ENCODE measurements at regions not wholly inside any gene's neighbourhood (a gene's known extent, or its start where the extent isn't known, plus 50 kb on each side); places are given as distances from the start of the nearest gene placed in this dataset.
A peak's percentile ranks its signal among the peaks of the same experiment; 100 is the strongest.

DNA sequence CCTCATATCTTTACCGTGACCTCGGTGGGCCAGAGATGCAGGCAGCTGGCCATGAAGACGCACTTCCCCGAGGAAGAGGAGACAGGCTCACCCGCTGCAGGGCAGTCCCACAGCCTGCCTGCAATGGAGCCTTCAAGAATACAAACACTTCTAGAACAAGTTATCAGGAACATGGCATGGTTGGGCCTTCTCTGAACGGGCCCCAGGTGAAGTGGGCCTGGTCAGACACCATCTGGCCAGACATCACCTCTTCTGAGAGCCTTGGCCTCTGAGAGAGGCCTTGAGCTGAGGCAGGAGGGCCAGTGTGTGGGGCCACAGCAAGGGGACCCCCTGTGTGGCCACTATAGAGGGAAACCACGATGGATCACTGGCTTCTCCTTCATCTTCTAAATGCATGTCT lies 112.4 kb upstream of the GDF10 start:
- CTCF ChIA-PET, result no interaction called here
- DNase-seq (no peak), ATAC-seq (no peak)
- H3K27me3 Mint-ChIP-seq, result no peaks in the 10 kb centered on the region
- POLR2A ChIA-PET, result no interaction called here
- no peak overlapping the region for H3K4me3 Mint-ChIP-seq
- H3K9me3 Mint-ChIP-seq (ENCODE audit: low read depth), result no peaks in the 10 kb centered on the region
- no peaks in the 10 kb centered on the region for H3K4me1 Mint-ChIP-seq
- H3K27ac Mint-ChIP-seq, result no peak overlapping the region
- intact Hi-C loops (cut with DNase I, micrococcal nuclease), result no loop called here
- no peaks in the 10 kb centered on the region for H3K36me3 Mint-ChIP-seq (ENCODE audit: low read depth)

DNA sequence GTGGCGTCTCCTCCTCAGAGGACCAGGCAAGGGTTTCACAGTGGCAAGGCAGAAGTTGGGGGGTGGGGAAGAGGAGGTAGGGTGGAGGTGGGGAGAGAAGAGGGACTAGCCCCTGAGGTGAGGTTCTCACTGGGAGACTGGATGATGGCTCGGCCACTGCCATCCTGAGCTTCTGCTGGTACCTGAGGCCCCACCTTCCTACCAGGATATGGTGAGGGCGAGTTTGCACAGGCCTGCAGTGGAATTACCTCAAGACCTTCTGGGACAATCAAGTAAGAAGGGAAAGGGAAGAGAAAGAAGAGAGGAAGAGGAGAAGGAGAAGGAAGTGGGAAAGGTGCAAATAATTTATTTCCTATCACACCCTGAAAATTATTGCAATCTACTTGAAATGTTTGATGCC lies 111.8 kb upstream of the GDF10 start:
- no peaks in the 10 kb centered on the region for H3K36me3 Mint-ChIP-seq (ENCODE audit: low read depth)
- no peaks in the 10 kb centered on the region for H3K9me3 Mint-ChIP-seq (ENCODE audit: low read depth)
- ChIA-PET CTCF (no interaction called here), POLR2A (no interaction called here)
- no peak for DNase-seq
- no peaks in the 10 kb centered on the region for H3K4me1 Mint-ChIP-seq
- H3K4me3 Mint-ChIP-seq, result no peak overlapping the region
- ATAC-seq, result no peak
- no peaks in the 10 kb centered on the region for H3K27me3 Mint-ChIP-seq
- no peak overlapping the region for H3K27ac Mint-ChIP-seq
- intact Hi-C loops (cut with DNase I, micrococcal nuclease), result no loop called here

DNA sequence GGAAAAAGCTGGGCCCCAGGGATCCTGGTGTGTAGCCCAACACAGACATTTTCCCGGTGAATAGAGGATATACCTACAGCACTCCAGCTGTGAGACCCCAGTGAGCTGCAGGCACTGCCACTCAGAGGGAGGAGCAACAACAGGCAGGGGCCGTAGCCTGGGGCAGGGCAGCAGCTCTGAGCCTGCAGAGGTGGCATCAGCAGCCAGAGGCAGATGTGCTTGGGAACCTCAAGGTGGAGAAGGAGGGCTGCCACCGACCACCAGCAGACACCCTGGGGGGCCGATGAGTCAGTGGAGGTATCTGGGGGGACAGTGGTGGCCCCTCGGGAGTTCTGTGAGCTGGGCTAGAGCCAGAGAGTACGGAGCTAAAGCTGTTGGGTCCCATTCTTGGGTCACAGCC lies 110.2 kb upstream of the GDF10 start:
- ChIA-PET POLR2A (no interaction called here), CTCF (no interaction called here)
- Mint-ChIP-seq H3K4me1 (peaks cover 3% of the 10 kb centered on the region), H3K4me3 (no peak overlapping the region), H3K36me3 (ENCODE audit: low read depth) (no peaks in the 10 kb centered on the region), H3K27ac (no peak overlapping the region), H3K27me3 (no peaks in the 10 kb centered on the region), H3K9me3 (ENCODE audit: low read depth) (no peaks in the 10 kb centered on the region)
- intact Hi-C loops (cut with DNase I, micrococcal nuclease), result no loop called here
- no peak for DNase-seq
- no peak for ATAC-seq

DNA sequence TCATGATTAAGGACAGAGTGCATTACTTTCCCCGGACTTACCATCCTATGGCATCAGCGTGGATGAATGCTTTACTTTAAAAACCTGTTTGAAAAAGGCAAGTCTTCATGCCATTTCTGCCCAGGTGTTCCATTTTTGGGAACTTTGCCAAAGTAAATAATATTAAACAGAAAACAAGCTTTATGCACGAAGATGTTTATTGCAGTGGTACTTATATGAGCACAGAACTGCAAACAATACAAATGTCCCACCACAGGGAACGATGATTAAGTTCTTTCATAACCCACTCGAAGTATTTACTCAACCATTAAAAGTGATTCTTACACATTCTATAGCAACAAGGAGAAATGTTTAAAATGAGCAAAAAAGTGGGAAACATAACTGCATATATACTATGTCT lies 109.7 kb upstream of the GDF10 start:
- no peaks in the 10 kb centered on the region for H3K27me3 Mint-ChIP-seq
- H3K9me3 Mint-ChIP-seq (ENCODE audit: low read depth), result no peaks in the 10 kb centered on the region
- peaks cover 8% of the 10 kb centered on the region for H3K4me1 Mint-ChIP-seq
- intact Hi-C loops (cut with DNase I, micrococcal nuclease), result no loop called here
- DNase-seq (no peak), ATAC-seq (no peak)
- ChIA-PET CTCF (no interaction called here), POLR2A (no interaction called here)
- H3K27ac Mint-ChIP-seq, result no peak overlapping the region
- no peaks in the 10 kb centered on the region for H3K36me3 Mint-ChIP-seq (ENCODE audit: low read depth)
- H3K4me3 Mint-ChIP-seq, result no peak overlapping the region

DNA sequence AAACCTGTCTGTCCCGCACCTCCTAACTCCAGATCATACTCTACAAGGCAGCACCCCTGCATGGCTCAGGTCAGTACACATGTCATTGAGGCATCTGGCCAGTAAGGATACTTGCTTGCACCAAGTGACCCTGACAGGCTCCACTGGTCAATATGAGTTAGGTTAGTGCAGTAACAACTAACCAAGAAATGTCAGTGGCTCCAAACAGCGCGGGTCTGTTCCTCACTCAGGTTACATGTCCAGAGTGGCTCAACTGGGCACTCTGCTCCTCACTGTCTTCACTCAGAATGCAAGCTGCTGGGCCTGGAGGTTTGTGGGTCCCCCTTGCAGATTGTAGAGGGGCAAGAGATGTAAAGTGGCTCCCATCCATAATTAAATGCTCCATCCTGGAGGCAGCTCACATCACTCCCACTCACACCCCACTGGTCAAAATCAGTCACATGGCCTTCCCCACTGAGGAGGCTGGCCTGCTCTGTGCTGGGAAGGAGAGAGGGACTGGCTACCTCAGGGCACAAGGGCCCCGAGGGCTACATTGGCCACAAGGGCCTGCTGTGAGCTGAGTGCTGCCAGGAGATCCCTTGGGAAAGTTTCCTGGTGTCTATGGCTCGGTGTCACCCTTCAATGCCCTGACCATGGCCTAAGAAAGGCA lies 109.1 kb upstream of the GDF10 start:
- POLR2A ChIA-PET, result interaction anchor here (0.7 kb wide), 1 partner anchor 9 kb away, joined by 4 read pairs; no protein-coding TSS in a partner anchor
- ATAC-seq (no peak), DNase-seq (no peak)
- CTCF ChIA-PET, result no interaction called here
- H3K27me3 Mint-ChIP-seq, result no peaks in the 10 kb centered on the region
- no peaks in the 10 kb centered on the region for H3K9me3 Mint-ChIP-seq (ENCODE audit: low read depth)
- intact Hi-C loops (cut with DNase I, micrococcal nuclease), result no loop called here
- H3K27ac Mint-ChIP-seq, result no peak overlapping the region
- no peak overlapping the region for H3K4me3 Mint-ChIP-seq
- peaks cover 14% of the 10 kb centered on the region for H3K4me1 Mint-ChIP-seq
- no peaks in the 10 kb centered on the region for H3K36me3 Mint-ChIP-seq (ENCODE audit: low read depth)

DNA sequence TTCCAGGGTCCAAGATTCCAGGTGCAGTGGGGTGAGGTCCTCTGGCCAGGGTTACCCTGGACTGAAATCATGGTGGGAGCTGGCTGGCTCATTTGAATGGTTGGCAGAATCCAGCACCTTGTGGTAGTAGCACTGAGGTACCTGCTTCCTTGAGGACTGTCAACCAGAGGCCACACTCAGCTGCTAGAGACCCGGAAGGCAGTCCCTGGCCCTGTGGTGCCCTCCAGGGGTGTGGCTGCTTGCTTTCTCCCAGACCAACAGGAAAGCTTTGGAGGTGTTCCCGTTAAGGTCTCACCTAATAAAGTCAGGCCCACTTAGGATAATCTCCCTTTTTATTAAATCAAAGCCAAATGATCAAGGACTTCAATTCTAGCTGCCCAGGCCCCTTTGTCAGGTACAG lies 107.7 kb upstream of the GDF10 start:
- CTCF ChIA-PET, result no interaction called here
- no peak for ATAC-seq

DNA sequence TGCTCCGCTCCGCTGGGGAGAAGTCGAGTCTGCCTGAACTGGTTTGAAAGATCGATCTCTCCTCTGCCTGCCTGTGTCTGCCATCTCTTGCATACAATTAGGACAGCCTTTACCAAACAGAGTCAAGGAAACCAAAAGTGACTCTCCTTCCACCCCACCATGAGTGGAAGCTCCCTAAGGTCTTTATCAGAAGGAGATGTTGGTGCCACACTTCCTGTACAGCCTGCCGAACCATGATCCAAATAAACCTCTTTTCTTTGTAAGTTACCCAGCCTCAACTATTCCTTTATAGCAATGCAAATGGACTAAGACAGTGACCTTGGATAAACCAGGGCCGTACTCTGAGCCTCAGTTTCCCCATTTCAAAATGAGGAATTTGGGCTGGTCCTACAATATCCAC lies 106.3 kb upstream of the GDF10 start:
- DNase-seq (no peak), ATAC-seq (no peak)
- ChIA-PET POLR2A (no interaction called here), CTCF (no interaction called here)
- H3K4me1 Mint-ChIP-seq, result peaks cover 15% of the 10 kb centered on the region
- H3K4me3 Mint-ChIP-seq, result no peak overlapping the region
- H3K27ac Mint-ChIP-seq, result no peak overlapping the region
- no peaks in the 10 kb centered on the region for H3K27me3 Mint-ChIP-seq
- H3K9me3 Mint-ChIP-seq (ENCODE audit: low read depth), result no peaks in the 10 kb centered on the region
- intact Hi-C loops (cut with DNase I, micrococcal nuclease), result no loop called here
- H3K36me3 Mint-ChIP-seq (ENCODE audit: low read depth), result no peaks in the 10 kb centered on the region

More for the DNA sequence above, 107.7 kb upstream of the GDF10 start:
- POLR2A ChIA-PET, result no interaction called here
- Mint-ChIP-seq H3K4me3 (no peak overlapping the region), H3K9me3 (ENCODE audit: low read depth) (no peaks in the 10 kb centered on the region), H3K36me3 (ENCODE audit: low read depth) (no peaks in the 10 kb centered on the region), H3K27me3 (no peaks in the 10 kb centered on the region), H3K4me1 (peaks cover 15% of the 10 kb centered on the region), H3K27ac (no peak overlapping the region)
- intact Hi-C loops (cut with DNase I, micrococcal nuclease), result no loop called here
- DNase-seq, result no peak

DNA sequence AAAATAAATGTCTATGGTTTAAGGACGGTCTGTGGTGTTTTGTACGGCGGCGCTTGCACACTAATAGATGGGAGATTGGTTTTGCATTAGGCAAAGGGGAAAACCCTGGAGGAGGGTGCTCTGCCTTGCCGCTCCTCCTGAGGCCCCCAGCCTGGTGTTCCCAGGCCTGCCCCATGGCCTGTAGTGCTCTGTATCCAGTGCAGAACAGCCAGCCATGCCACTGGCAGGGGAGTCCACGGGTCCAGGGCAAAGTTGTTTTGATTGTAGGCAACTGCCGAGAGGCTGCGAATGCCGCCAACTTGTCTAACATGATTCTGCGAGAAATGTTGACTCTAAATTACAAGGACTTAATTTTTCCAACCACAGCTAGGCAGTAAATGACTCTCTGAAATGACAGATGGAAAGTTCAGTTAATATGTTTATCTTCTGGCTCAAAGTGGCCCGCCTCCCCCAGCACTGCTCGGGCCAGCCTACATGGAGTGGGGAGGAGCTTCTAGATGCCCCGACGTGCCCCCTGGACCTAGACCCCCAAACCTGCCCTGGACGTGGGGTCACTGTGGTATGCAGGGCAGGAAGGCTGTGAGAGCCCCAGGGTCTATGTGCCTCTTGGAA lies 104.6 kb upstream of the GDF10 start:
- Mint-ChIP-seq H3K4me1 (peaks cover 15% of the 10 kb centered on the region), H3K4me3 (peak overlapping the region; percentile 22), H3K27ac (peak overlapping the region; percentile 83), H3K27me3 (no peaks in the 10 kb centered on the region), H3K36me3 (ENCODE audit: low read depth) (no peaks in the 10 kb centered on the region), H3K9me3 (ENCODE audit: low read depth) (no peaks in the 10 kb centered on the region)
- peak; percentile 91 for ATAC-seq
- ChIA-PET CTCF (interaction anchor here (0.6 to 0.7 kb wide), 2 partner anchors 34 to 68 kb away, joined by 3 to 4 read pairs; no protein-coding TSS in a partner anchor), POLR2A (interaction anchor here (1.1 kb wide), 1 partner anchor 12 kb away, joined by 3 read pairs; no protein-coding TSS in a partner anchor)
- intact Hi-C loops (cut with DNase I, micrococcal nuclease), result no loop called here
- DNase-seq, result peak; percentile 56

DNA sequence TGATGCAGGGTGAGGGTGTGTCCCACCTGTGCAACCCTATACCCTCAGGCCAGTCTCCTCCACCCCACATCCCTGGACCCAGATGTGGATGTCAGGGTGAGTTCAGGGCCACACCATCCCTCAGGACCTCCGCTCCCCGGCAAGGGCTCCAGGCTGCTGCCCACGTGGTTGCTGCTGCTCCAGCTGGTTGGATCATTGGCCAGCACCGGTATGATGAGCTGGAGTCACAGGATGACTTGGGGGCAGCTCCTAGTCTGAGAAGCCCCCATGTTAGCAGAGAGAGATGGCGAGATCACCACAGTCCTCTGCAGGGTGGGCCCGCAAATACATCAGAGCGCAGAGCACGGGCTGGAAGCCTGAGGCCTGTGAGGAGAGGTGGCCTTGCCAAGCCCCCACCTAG lies 103.3 kb upstream of the GDF10 start:
- Mint-ChIP-seq H3K4me1 (peaks cover 15% of the 10 kb centered on the region), H3K27me3 (no peaks in the 10 kb centered on the region), H3K9me3 (ENCODE audit: low read depth) (no peaks in the 10 kb centered on the region), H3K4me3 (no peak overlapping the region), H3K27ac (no peak overlapping the region), H3K36me3 (ENCODE audit: low read depth) (no peaks in the 10 kb centered on the region)
- ATAC-seq (no peak), DNase-seq (no peak)
- CTCF ChIA-PET, result no interaction called here
- POLR2A ChIA-PET, result no interaction called here
- intact Hi-C loops (cut with DNase I, micrococcal nuclease), result no loop called here

DNA sequence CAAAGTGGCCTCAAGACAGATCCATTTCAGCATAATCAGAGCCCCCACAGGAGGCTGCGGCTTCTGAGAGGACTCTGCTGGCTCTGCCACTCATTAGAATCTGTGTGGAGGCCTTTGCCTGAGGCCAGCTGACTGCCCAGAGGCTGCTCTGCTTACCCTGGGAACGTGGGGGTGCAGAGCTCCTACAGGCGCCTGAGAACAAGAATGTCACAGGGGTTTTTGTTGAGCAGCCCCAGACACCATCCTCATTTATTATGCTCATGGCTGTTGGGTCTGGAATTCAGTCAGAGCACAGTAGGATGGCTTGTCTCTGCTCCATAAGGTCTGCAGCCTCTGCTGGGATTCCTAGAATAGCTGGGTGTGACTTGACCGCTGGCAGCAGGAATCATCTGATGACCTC lies 101.8 kb upstream of the GDF10 start:
- ChIA-PET CTCF (no interaction called here), POLR2A (no interaction called here)
- no peak for ATAC-seq
- Mint-ChIP-seq H3K27ac (no peak overlapping the region), H3K4me3 (no peak overlapping the region), H3K4me1 (peaks cover 15% of the 10 kb centered on the region), H3K9me3 (ENCODE audit: low read depth) (no peaks in the 10 kb centered on the region), H3K36me3 (ENCODE audit: low read depth) (no peaks in the 10 kb centered on the region), H3K27me3 (no peaks in the 10 kb centered on the region)
- intact Hi-C loops (cut with DNase I, micrococcal nuclease), result no loop called here
- no peak for DNase-seq

DNA sequence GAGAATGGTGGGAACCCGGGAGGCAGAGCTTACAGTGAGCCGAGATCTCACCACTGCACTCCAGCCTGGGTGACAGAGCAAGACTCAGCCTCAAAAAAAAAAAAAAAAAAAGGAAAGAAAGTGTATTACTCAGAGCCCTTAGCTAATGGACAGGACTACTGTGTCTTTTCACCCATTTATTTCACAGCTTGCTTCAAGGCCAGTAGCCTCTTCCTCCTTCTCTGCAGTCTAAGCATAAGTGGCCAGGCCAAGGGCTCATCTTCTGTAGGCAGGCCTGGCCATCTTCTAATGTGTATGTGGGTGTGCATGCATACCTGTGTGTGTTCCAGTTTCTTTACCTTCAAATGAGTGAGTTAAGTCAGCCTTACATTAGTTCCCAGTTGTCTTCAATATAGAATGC lies 94.8 kb upstream of the GDF10 start:
- no peaks in the 10 kb centered on the region for H3K36me3 Mint-ChIP-seq (ENCODE audit: low read depth)
- ChIA-PET CTCF (no interaction called here), POLR2A (no interaction called here)
- no peak overlapping the region for H3K4me3 Mint-ChIP-seq
- no peaks in the 10 kb centered on the region for H3K27me3 Mint-ChIP-seq
- DNase-seq (no peak), ATAC-seq (no peak)
- intact Hi-C loops (cut with DNase I, micrococcal nuclease), result loop anchor here in 1 of 2 experiments (10.0 kb wide), 1 partner anchor 100 kb away; the partner anchor contains the start of gene GDF10
- H3K9me3 Mint-ChIP-seq (ENCODE audit: low read depth), result peaks cover 4% of the 10 kb centered on the region
- no peak overlapping the region for H3K27ac Mint-ChIP-seq
- peaks cover 43% of the 10 kb centered on the region for H3K4me1 Mint-ChIP-seq

DNA sequence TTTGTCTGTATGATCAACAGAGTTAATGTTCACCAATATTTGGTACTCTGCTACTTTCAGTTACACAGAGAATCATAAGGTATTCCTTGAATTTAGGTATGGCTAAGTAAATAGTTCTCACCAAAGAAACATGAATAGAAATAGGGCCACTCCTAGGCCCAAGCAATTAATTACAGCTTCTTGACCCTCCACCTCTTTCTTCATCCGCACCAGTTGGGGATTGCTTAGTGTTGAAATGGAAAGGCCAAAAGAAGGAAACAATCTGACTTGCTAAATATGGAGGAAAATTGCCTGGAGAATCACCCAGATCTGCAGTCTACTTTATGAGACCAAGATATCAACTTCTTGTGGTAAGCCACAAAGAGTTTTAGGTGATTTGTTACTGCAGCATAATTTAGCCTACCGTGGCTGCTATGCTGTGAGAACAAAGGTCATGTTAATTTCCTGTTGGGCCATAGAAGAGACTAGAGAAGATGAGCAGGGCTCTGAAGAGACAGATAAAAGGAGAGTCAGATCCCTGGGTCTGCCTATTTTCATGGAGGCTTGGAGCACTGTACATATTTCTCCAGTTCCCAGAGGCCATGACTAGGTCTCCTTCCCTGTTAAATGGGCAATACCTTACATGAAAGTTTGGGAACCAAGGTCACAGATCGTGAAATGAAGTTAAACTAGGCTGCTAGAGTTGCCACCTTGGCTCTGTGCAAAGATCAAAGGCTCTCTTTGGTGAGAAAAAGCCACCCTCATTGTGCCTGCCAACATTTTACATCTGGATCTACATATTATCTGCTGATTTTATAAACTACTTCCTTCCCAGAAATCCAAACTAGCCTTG lies 93.3 kb upstream of the GDF10 start:
- H3K27ac Mint-ChIP-seq, result peak overlapping the region; percentile 79
- peaks cover 54% of the 10 kb centered on the region for H3K4me1 Mint-ChIP-seq
- H3K4me3 Mint-ChIP-seq, result no peak overlapping the region
- no peaks in the 10 kb centered on the region for H3K27me3 Mint-ChIP-seq
- intact Hi-C loops (cut with DNase I, micrococcal nuclease), result loop anchor here in 1 of 2 experiments (10.0 kb wide), 1 partner anchor 98 kb away; the partner anchor contains the start of gene GDF10
- peaks cover 6% of the 10 kb centered on the region for H3K36me3 Mint-ChIP-seq (ENCODE audit: low read depth)
- peaks cover 4% of the 10 kb centered on the region for H3K9me3 Mint-ChIP-seq (ENCODE audit: low read depth)
- DNase-seq (no peak), ATAC-seq (peak; percentile 75)
- ChIA-PET POLR2A (interaction anchor here (1.0 kb wide), 1 partner anchor 11 kb away, joined by 3 read pairs; no protein-coding TSS in a partner anchor), CTCF (interaction anchor here (0.6 to 2.6 kb wide), 6 partner anchors 53 to 159 kb away, joined by 3 to 10 read pairs (median 4); no protein-coding TSS in a partner anchor)
